ENCODE measurements at regions not wholly inside any gene's neighbourhood (a gene's known extent, or its start where the extent isn't known, plus 50 kb on each side); places are given as distances from the start of the nearest gene placed in this dataset.

DNA sequence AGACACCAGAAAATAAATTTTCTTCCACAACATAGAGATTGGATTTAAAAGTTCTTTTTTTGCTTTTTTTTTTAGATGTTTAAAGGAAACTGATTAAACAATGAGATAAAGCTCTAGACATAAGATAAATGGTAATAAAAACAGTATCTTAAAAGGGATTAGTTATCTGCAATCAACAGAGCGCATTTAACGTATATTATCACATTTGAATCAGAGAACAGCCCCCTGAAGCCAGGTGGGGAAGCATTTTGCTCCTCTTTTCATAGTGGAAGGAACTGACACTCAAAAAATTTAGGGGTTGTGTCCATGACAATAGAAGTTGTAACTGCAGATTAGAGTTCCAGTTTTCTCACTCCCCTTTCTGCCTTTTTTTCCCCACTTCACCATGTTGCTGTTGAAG is 367.6 kb downstream of the SPATA31D1 start (continued):
- no peak for TF ChIP-seq ZNF26 (tag by site-specific recombination; IDR thresholded peaks at IDR 0.05)

DNA sequence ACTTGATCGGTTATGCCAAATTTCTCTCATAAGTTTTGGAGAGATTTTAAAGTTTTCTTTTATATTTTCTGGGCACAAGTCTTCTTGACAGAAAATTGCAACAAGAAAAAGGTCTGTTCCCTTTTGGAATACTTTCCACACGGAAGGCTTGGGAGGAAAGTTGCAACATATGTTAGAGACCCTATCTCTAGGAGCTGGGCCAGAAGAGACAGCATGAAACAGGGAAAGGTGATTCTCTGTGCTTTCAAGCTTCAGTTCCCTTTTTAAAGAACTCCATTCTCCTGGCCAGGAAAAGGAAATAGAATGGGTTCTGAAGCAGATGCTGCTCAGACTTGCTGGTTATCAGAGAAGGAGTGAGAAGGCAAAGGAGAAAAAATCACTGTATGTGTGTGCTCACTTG is 368.3 kb downstream of the SPATA31D1 start:
- POLR2A ChIA-PET = no interaction called here
- H3K4me1 ChIP-seq (ENCODE audit: control insufficient read depth, insufficient read depth, low read length) = no peaks in the 10 kb centered on the region
- no peak for TF ChIP-seq ZNF610 (tag by site-specific recombination; IDR thresholded peaks at IDR 0.05; ENCODE audit: borderline replicate concordance)
- no peak for TF ChIP-seq ZNF274 (IDR thresholded peaks at IDR 0.05; ENCODE audit: low read length)
- no peak for TF ChIP-seq ZNF274 (tag by site-specific recombination; IDR thresholded peaks at IDR 0.05; ENCODE audit: borderline replicate concordance)
- TF ChIP-seq TCF7L2 (IDR thresholded peaks at IDR 0.05; ENCODE audit: borderline replicate concordance, low read depth, low read length) = no peak
- no peak for TF ChIP-seq ZNF488 (tag by site-specific recombination; IDR thresholded peaks at IDR 0.05)
- TF ChIP-seq ZNF132 (tag by site-specific recombination; IDR thresholded peaks at IDR 0.05; ENCODE audit: borderline replicate concordance) = no peak
- TF ChIP-seq KLF9 (tag by site-specific recombination; IDR thresholded peaks at IDR 0.05; ENCODE audit: low read depth) = no peak
- TF ChIP-seq, protein P1, sequence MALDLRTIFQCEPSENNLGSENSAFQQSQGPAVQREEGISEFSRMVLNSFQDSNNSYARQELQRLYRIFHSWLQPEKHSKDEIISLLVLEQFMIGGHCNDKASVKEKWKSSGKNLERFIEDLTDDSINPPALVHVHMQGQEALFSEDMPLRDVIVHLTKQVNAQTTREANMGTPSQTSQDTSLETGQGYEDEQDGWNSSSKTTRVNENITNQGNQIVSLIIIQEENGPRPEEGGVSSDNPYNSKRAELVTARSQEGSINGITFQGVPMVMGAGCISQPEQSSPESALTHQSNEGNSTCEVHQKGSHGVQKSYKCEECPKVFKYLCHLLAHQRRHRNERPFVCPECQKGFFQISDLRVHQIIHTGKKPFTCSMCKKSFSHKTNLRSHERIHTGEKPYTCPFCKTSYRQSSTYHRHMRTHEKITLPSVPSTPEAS (tag by site-specific recombination; IDR thresholded peaks at IDR 0.05) = no peak
- TF ChIP-seq ZNF350 (tag by site-specific recombination; IDR thresholded peaks at IDR 0.05) = no peak
- TF ChIP-seq ZNF223 (tag by site-specific recombination; IDR thresholded peaks at IDR 0.05) = no peak
- no peak overlapping the region for H3K4me3 ChIP-seq (ENCODE audit: low read depth, low read length)
- H3K9me3 ChIP-seq (ENCODE audit: control insufficient read depth, insufficient read depth, low read depth, low read length) = no peaks in the 10 kb centered on the region
- no peak overlapping the region for H3K27ac ChIP-seq (ENCODE audit: extremely low read depth, low read depth, low read length)
- CTCF ChIA-PET = no interaction called here
- no peaks in the 10 kb centered on the region for H3K36me3 ChIP-seq (ENCODE audit: control insufficient read depth in 2 of 2, insufficient read depth in 1 of 2, low read length in 2 of 2)

DNA sequence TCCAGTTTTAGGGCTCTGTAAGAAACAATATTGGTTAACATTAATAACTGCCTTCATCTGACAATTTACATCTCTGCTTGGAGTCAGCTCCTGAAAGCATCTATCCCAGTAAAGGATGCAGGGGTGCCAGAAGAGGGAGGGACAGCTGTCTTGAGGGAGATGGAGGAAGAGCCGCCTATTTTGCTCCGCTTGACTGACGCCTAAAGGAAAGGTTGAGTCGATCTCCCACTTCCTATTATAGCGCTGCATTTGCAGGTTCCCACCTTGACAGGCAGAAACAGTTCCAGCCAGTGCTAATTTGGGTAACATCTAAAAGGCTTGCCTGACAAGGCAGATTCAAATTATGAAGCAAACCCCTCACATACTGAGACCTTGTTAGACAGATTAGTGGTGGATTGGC is 374.6 kb downstream of the SPATA31D1 start:
- CTCF ChIA-PET = interaction anchor here (0.6 kb wide), 1 partner anchor 514 kb away, joined by 3 read pairs; no protein-coding TSS in a partner anchor
- POLR2A ChIA-PET = no interaction called here
- TF ChIP-seq ZBTB21 (tag by site-specific recombination; IDR thresholded peaks at IDR 0.05) (no peak), ZNF670 (tag by site-specific recombination; IDR thresholded peaks at IDR 0.05; ENCODE audit: low read depth) (no peak), ZNF521 (tag by site-specific recombination; IDR thresholded peaks at IDR 0.05) (no peak), ZNF354C (tag by site-specific recombination; IDR thresholded peaks at IDR 0.05; ENCODE audit: borderline replicate concordance, low read depth) (no peak), ZBTB20 (tag by site-specific recombination; IDR thresholded peaks at IDR 0.05) (no peak), MYNN (tag by site-specific recombination; IDR thresholded peaks at IDR 0.05; ENCODE audit: borderline replicate concordance) (no peak), ZNF350 (tag by site-specific recombination; IDR thresholded peaks at IDR 0.05) (no peak)
- TF ChIP-seq, protein P2, sequence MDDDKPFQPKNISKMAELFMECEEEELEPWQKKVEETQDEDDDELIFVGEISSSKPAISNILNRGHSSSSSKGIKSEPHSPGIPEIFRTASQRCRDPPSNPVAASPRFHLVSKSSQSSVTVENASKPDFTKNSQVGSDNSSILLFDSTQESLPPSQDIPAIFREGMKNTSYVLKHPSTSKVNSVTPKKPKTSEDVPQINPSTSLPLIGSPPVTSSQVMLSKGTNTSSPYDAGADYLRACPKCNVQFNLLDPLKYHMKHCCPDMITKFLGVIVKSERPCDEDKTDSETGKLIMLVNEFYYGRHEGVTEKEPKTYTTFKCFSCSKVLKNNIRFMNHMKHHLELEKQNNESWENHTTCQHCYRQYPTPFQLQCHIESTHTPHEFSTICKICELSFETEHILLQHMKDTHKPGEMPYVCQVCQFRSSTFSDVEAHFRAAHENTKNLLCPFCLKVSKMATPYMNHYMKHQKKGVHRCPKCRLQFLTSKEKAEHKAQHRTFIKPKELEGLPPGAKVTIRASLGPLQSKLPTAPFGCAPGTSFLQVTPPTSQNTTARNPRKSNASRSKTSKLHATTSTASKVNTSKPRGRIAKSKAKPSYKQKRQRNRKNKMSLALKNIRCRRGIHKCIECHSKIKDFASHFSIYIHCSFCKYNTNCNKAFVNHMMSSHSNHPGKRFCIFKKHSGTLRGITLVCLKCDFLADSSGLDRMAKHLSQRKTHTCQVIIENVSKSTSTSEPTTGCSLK (tag by site-specific recombination; IDR thresholded peaks at IDR 0.05) = no peak
- no peaks in the 10 kb centered on the region for H3K36me3 ChIP-seq (ENCODE audit: control insufficient read depth in 2 of 2, insufficient read depth in 1 of 2, low read length in 2 of 2)
- H3K4me1 ChIP-seq (ENCODE audit: control insufficient read depth, insufficient read depth, low read length) = 0 out of 2 replicates have a peak, but pooled peaks cover 2% of the 10 kb centered on the region
- no peaks in the 10 kb centered on the region for H3K9me3 ChIP-seq (ENCODE audit: control insufficient read depth, insufficient read depth, low read depth, low read length)
- H3K27ac ChIP-seq (ENCODE audit: extremely low read depth, low read depth, low read length) = no peak overlapping the region
- H3K4me3 ChIP-seq (ENCODE audit: low read depth, low read length) = no peak overlapping the region
